IMR-90 (cell line): ENCODE measurements at regions not wholly inside any gene's neighbourhood (a gene's known extent, or its start where the extent isn't known, plus 50 kb on each side); places are given as distances from the start of the nearest gene placed in this dataset.

Experiments used
- ATAC-seq: fragments of 200-7000 bp; cut with Tn5 transposase; 2 replicates; pipeline ENCODE4 v1.9.1; 2020; ENCODE audit warnings: low read depth, mild to moderate bottlenecking, moderate library complexity
- BruUV-seq: library from RNA; stranded (reverse); fragments of 400-500 nt; replicated peaks from 2 replicates; lab custom pipeline; 2021; lab: Mats Ljungman, UMichigan
- CTCF ChIA-PET: fragments of 300-600 bp; formaldehyde crosslinking; extraction: SDS; loops from one replicate; lab custom pipeline; 2021; ENCODE audit warnings: antibody characterized with exemption; lab: Yijun Ruan, JAX
- POLR2A ChIA-PET: fragments of 300-600 bp; sonication (Branson Sonifier 250); formaldehyde crosslinking; loops from one replicate; lab custom pipeline; 2022; ENCODE audit warnings: antibody characterized with exemption; ENCODE audit not compliant: unreplicated experiment; lab: Charles Lee
- DNase-seq: peaks from one replicate; pipeline ENCODE4 v3.0.0; 2013
- H2AFZ ChIP-seq: replicated peaks from 2 replicates; pipeline ENCODE3; 2013; ENCODE audit warnings: low read length, mild to moderate bottlenecking; ENCODE audit not compliant: poor library complexity
- H2AK5ac ChIP-seq: 2 replicates; pipeline ENCODE4 v1.6.1; 2013; ENCODE audit warnings: low read depth, low read length, inconsistent platforms
- H2AK9ac ChIP-seq: replicated peaks from 2 replicates; pipeline ENCODE3; 2013; ENCODE audit warnings: mild to moderate bottlenecking, low read depth, low read length, moderate library complexity; ENCODE audit not compliant: poor library complexity
- H2BK120ac ChIP-seq: 2 replicates; pipeline ENCODE4 v1.6.1; 2013; ENCODE audit warnings: low read depth, low read length, inconsistent platforms
- H2BK15ac ChIP-seq: 3 replicates; pipeline ENCODE4 v1.6.1; 2013; ENCODE audit warnings: low read depth, low read length, inconsistent platforms
- H2BK20ac ChIP-seq: 2 replicates; pipeline ENCODE4 v1.6.1; 2013; ENCODE audit warnings: low read depth, mild to moderate bottlenecking, inconsistent platforms, low read length, moderate library complexity
- H2BK5ac ChIP-seq: 2 replicates; pipeline ENCODE4 v1.6.1; 2013; ENCODE audit warnings: mild to moderate bottlenecking, low read depth, low read length, inconsistent platforms; ENCODE audit not compliant: poor library complexity, severe bottlenecking
- H3K14ac ChIP-seq: replicated peaks from 2 replicates; pipeline ENCODE4 v1.6.1; 2013; ENCODE audit warnings: low read depth, low read length, inconsistent platforms
- H3K18ac ChIP-seq: 2 replicates; pipeline ENCODE4 v1.6.1; 2013; ENCODE audit warnings: low read depth, low read length, control low read depth
- H3K23ac ChIP-seq: 2 replicates; pipeline ENCODE4 v1.6.1; 2013; ENCODE audit warnings: low read depth, low read length, inconsistent platforms
- H3K27ac ChIP-seq: 2 replicates; pipeline ENCODE4 v1.5.1; 2013; ENCODE audit warnings: mild to moderate bottlenecking, control low read depth, low read length; ENCODE audit not compliant: insufficient read depth
- H3K27me3 ChIP-seq: 2 replicates; pipeline ENCODE4 v1.6.1; 2013; ENCODE audit warnings: low read length; ENCODE audit not compliant: control insufficient read depth, insufficient read depth
- H3K36me3 ChIP-seq: 2 replicates; pipeline ENCODE4 v1.6.1; 2013; ENCODE audit warnings: low read length, mixed read lengths; ENCODE audit not compliant: control insufficient read depth, insufficient read depth
- H3K4ac ChIP-seq: 2 replicates; pipeline ENCODE4 v1.6.1; 2013; ENCODE audit warnings: low read depth, low read length, inconsistent platforms
- H3K4me1 ChIP-seq: 2 replicates; pipeline ENCODE4 v1.6.1; 2013; ENCODE audit warnings: low read length, mixed read lengths; ENCODE audit not compliant: control insufficient read depth, insufficient read depth
- H3K4me2 ChIP-seq: 2 replicates; pipeline ENCODE4 v1.6.1; 2013; ENCODE audit warnings: low read depth, mild to moderate bottlenecking, control low read depth, low read length, moderate library complexity
- H3K4me3 ChIP-seq: 2 replicates; pipeline ENCODE4 v1.5.1; 2013; ENCODE audit warnings: low read depth, mild to moderate bottlenecking, control low read depth, low read length, moderate library complexity; ENCODE audit not compliant: insufficient read depth
- H3K56ac ChIP-seq: 2 replicates; pipeline ENCODE4 v1.6.1; 2013; ENCODE audit warnings: low read length, inconsistent platforms; ENCODE audit not compliant: insufficient read depth; ENCODE audit errors: extremely low read depth
- H3K79me1 ChIP-seq, 2 experiments: 2 replicates each; pipeline ENCODE4 v1.6.1; 2013; ENCODE audit warnings: low read length in 2 of 2, inconsistent platforms in 1 of 2, low read depth in 1 of 2
- H3K9ac ChIP-seq: 2 replicates; pipeline ENCODE4 v1.6.1; 2013; ENCODE audit warnings: low read depth, low read length, control low read depth
- H3K9me1 ChIP-seq: 2 replicates; pipeline ENCODE4 v1.6.1; 2013; ENCODE audit warnings: low read length, inconsistent platforms; ENCODE audit not compliant: insufficient read depth
- H3K9me3 ChIP-seq: 2 replicates; pipeline ENCODE4 v1.6.1; 2013; ENCODE audit warnings: low read length; ENCODE audit not compliant: control insufficient read depth, insufficient read depth
- H4K20me1 ChIP-seq: 2 replicates; pipeline ENCODE4 v1.6.1; 2013; ENCODE audit warnings: low read length, inconsistent platforms; ENCODE audit not compliant: insufficient read depth
- H4K5ac ChIP-seq: 2 replicates; pipeline ENCODE4 v1.6.1; 2013; ENCODE audit warnings: mild to moderate bottlenecking, low read depth, low read length, control low read depth
- H4K8ac ChIP-seq, 2 experiments: 2 replicates each; pipeline ENCODE4 v1.6.1; 2013; ENCODE audit warnings: low read depth in 2 of 2, low read length in 2 of 2, control low read depth in 1 of 2, inconsistent platforms in 1 of 2
- H4K91ac ChIP-seq: 2 replicates; pipeline ENCODE4 v1.6.1; 2013; ENCODE audit warnings: low read depth, low read length, inconsistent platforms; ENCODE audit not compliant: insufficient read depth
- BHLHE40 ChIP-seq: fragments of 150-350 bp; IDR thresholded peaks from 2 replicates; pipeline ENCODE4 v1.6.1; 2016; ENCODE audit warnings: mild to moderate bottlenecking, low read depth, low read length
- CEBPB ChIP-seq: IDR thresholded peaks from 2 replicates; pipeline ENCODE4 v1.6.1; 2012; ENCODE audit warnings: low read depth, low read length, improper control_type of control experiment
- CHD1 ChIP-seq: IDR thresholded peaks from 2 replicates; pipeline ENCODE4 v1.6.1; 2012; ENCODE audit warnings: low read depth, low read length, improper control_type of control experiment
- FOS ChIP-seq: fragments of 150-350 bp; IDR thresholded peaks from 2 replicates; pipeline ENCODE4 v1.6.1; 2016; ENCODE audit warnings: low read depth, low read length
- MAFK ChIP-seq: IDR thresholded peaks from 2 replicates; pipeline ENCODE4 v1.6.1; 2012; ENCODE audit warnings: low read depth, low read length, improper control_type of control experiment
- MAZ ChIP-seq: IDR thresholded peaks from 2 replicates; pipeline ENCODE4 v1.6.1; 2012; ENCODE audit warnings: low read depth, mild to moderate bottlenecking, low read length, improper control_type of control experiment, moderate library complexity, borderline replicate concordance
- MXI1 ChIP-seq: IDR thresholded peaks from 2 replicates; pipeline ENCODE4 v1.6.1; 2012; ENCODE audit warnings: low read depth, mild to moderate bottlenecking, low read length, moderate library complexity, borderline replicate concordance
- NFE2L2 ChIP-seq: fragments of 150-350 bp; IDR thresholded peaks from 2 replicates; pipeline ENCODE4 v1.6.1; 2016; ENCODE audit warnings: low read depth, mild to moderate bottlenecking, low read length
- POLR2A ChIP-seq: IDR thresholded peaks from 2 replicates; pipeline ENCODE4 v1.6.1; 2012; ENCODE audit warnings: mild to moderate bottlenecking, low read depth, low read length
- RAD21 ChIP-seq: IDR thresholded peaks from 2 replicates; pipeline ENCODE4 v1.6.1; 2012; ENCODE audit warnings: low read length, improper control_type of control experiment
- RCOR1 ChIP-seq: IDR thresholded peaks from 2 replicates; pipeline ENCODE4 v1.6.1; 2012; ENCODE audit warnings: mild to moderate bottlenecking, low read length, improper control_type of control experiment; ENCODE audit not compliant: insufficient replicate concordance
- RFX5 ChIP-seq: IDR thresholded peaks from 2 replicates; pipeline ENCODE4 v1.8.0; 2012; ENCODE audit warnings: low read depth, mild to moderate bottlenecking, low read length, moderate library complexity
- SMC3 ChIP-seq: fragments of 150-350 bp; IDR thresholded peaks from 2 replicates; pipeline ENCODE4 v1.6.1; 2016; ENCODE audit warnings: low read depth, mild to moderate bottlenecking, antibody characterized with exemption, low read length, moderate library complexity
- WGBS, 2 experiments: methylation state at CpG; one replicate each; pipeline versions ENCODE4 v1.1.5 to v1.1.7; 2013; ENCODE audit warnings: missing lambda C conversion rate in 2 of 2; ENCODE audit not compliant: insufficient read length in 1 of 2; ENCODE audit errors: extremely low coverage in 2 of 2; 5-methylcytosine and 5-hydroxymethylcytosine counted together
- dilution Hi-C: fragments of 300-500 bp; cut with HindIII; formaldehyde crosslinking; loops from one replicate; pipeline ENCODE4 v1.14.3; 2018; ENCODE audit warnings: low sequenced_read_pairs; ENCODE audit not compliant: unreplicated experiment
- in situ Hi-C: fragments of 300-500 bp; cut with MboI; formaldehyde crosslinking; loops from 3 replicates; pipeline ENCODE4 v1.14.3; 2019; ENCODE audit warnings: low sequenced_read_pairs, inconsistent platforms, mixed read lengths
- intact Hi-C: fragments of 100-400 bp; cut with micrococcal nuclease; formaldehyde crosslinking; loops from 2 replicates; pipeline ENCODE4 v1.10.0; 2022
- TF ChIP-seq, protein P1 (sequence below): fragments of 150-350 bp; IDR thresholded peaks from 2 replicates; pipeline ENCODE4 v1.6.1; 2016; ENCODE audit warnings: low read depth, mild to moderate bottlenecking, low read length, moderate library complexity, borderline replicate concordance
- TF ChIP-seq, protein P2 (sequence below): fragments of 150-350 bp; IDR thresholded peaks from 2 replicates; pipeline ENCODE4 v1.6.1; 2017; ENCODE audit warnings: mild to moderate bottlenecking, antibody characterized with exemption, low read length, low read depth
- TF ChIP-seq, protein P3 (sequence below): conservative IDR thresholded peaks from 2 replicates; pipeline ENCODE4 v1.5.1; 2012; ENCODE audit warnings: mild to moderate bottlenecking, low read depth, low read length, improper control_type of control experiment

GRCh38 chr5:75961818-75962217 is 121.4 kb upstream of the SV2C start:
- TF ChIP-seq RFX5 (no peak), RAD21 (no peak), POLR2A (no peak), SMC3 (no peak), RCOR1 (no peak), NFE2L2 (no peak), CEBPB (no peak), FOS (no peak), MAZ (no peak), MXI1 (no peak), MAFK (no peak), BHLHE40 (no peak), CHD1 (no peak)
- TF ChIP-seq, protein P1, sequence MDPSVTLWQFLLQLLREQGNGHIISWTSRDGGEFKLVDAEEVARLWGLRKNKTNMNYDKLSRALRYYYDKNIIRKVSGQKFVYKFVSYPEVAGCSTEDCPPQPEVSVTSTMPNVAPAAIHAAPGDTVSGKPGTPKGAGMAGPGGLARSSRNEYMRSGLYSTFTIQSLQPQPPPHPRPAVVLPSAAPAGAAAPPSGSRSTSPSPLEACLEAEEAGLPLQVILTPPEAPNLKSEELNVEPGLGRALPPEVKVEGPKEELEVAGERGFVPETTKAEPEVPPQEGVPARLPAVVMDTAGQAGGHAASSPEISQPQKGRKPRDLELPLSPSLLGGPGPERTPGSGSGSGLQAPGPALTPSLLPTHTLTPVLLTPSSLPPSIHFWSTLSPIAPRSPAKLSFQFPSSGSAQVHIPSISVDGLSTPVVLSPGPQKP, result no peak
- TF ChIP-seq, protein P2, sequence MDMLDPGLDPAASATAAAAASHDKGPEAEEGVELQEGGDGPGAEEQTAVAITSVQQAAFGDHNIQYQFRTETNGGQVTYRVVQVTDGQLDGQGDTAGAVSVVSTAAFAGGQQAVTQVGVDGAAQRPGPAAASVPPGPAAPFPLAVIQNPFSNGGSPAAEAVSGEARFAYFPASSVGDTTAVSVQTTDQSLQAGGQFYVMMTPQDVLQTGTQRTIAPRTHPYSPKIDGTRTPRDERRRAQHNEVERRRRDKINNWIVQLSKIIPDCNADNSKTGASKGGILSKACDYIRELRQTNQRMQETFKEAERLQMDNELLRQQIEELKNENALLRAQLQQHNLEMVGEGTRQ, result no peak
- TF ChIP-seq, protein P3, sequence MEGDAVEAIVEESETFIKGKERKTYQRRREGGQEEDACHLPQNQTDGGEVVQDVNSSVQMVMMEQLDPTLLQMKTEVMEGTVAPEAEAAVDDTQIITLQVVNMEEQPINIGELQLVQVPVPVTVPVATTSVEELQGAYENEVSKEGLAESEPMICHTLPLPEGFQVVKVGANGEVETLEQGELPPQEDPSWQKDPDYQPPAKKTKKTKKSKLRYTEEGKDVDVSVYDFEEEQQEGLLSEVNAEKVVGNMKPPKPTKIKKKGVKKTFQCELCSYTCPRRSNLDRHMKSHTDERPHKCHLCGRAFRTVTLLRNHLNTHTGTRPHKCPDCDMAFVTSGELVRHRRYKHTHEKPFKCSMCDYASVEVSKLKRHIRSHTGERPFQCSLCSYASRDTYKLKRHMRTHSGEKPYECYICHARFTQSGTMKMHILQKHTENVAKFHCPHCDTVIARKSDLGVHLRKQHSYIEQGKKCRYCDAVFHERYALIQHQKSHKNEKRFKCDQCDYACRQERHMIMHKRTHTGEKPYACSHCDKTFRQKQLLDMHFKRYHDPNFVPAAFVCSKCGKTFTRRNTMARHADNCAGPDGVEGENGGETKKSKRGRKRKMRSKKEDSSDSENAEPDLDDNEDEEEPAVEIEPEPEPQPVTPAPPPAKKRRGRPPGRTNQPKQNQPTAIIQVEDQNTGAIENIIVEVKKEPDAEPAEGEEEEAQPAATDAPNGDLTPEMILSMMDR, result no peak
- peaks cover 6% of the 10 kb centered on the region for H3K9me3 ChIP-seq
- dilution Hi-C loops, result no loop called here
- H2BK15ac ChIP-seq, result no peak overlapping the region
- H4K5ac ChIP-seq, result no peak overlapping the region
- H3K36me3 ChIP-seq, result no peaks in the 10 kb centered on the region
- H3K9ac ChIP-seq, result no peak overlapping the region
- H2BK20ac ChIP-seq, result no peak overlapping the region
- H4K91ac ChIP-seq, result no peak overlapping the region
- H4K8ac ChIP-seq, result no peak overlapping the region
- CTCF ChIA-PET, result no interaction called here
- DNase-seq (no peak), ATAC-seq (no peak)
- in situ Hi-C loops, result no loop called here
- H4K20me1 ChIP-seq, result no peaks in the 10 kb centered on the region
- no peak overlapping the region for H3K4me2 ChIP-seq
- WGBS, 2 experiments, result no CpG with 5 or more reads among the region's 1 CpG
- no peak overlapping the region for H3K56ac ChIP-seq
- H3K27me3 ChIP-seq, result no peaks in the 10 kb centered on the region
- H3K4me1 ChIP-seq, result no peaks in the 10 kb centered on the region
- BruUV-seq, result no TSS peak
- no peak overlapping the region for H3K4me3 ChIP-seq
- no peak overlapping the region for H3K14ac ChIP-seq
- H3K27ac ChIP-seq, result no peak overlapping the region
- H3K23ac ChIP-seq, result no peak overlapping the region
- H2AK9ac ChIP-seq, result no peak overlapping the region
- POLR2A ChIA-PET, result no interaction called here
- no peak overlapping the region for H3K18ac ChIP-seq
- no peak overlapping the region for H2BK5ac ChIP-seq
- no peaks in the 10 kb centered on the region for H3K79me1 ChIP-seq
- H2AK5ac ChIP-seq, result no peak overlapping the region
- H3K9me1 ChIP-seq, result no peaks in the 10 kb centered on the region
- no peak overlapping the region for H2AFZ ChIP-seq
- intact Hi-C loops, result no loop called here
- H3K4ac ChIP-seq, result no peak overlapping the region
- no peak overlapping the region for H2BK120ac ChIP-seq
